ENCODE measurements at regions not wholly inside any gene's neighbourhood (a gene's known extent, or its start where the extent isn't known, plus 50 kb on each side); places are given as distances from the start of the nearest gene placed in this dataset.
A peak's percentile ranks its signal among the peaks of the same experiment; 100 is the strongest.

DNA sequence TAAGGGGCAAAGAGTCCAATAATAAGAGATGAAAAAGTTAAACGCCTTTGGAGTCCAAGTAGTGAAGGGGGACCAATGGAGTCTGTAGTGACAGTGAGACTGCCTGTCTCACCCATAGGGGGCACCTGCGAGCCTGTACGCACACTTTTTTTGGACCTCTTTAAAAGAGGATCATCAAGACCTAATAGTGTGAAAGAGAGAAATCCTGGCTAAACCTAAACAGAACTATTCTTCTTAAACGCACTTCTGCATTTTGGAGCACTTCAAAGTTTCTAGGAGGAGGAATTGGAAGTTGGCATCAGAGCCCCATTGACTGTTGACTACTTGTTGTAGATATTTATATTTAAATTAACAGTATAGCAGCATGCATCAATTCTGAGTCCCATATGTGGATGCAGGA lies 636.1 kb upstream of the KLF4 start:
- TF ChIP-seq, protein P1, sequence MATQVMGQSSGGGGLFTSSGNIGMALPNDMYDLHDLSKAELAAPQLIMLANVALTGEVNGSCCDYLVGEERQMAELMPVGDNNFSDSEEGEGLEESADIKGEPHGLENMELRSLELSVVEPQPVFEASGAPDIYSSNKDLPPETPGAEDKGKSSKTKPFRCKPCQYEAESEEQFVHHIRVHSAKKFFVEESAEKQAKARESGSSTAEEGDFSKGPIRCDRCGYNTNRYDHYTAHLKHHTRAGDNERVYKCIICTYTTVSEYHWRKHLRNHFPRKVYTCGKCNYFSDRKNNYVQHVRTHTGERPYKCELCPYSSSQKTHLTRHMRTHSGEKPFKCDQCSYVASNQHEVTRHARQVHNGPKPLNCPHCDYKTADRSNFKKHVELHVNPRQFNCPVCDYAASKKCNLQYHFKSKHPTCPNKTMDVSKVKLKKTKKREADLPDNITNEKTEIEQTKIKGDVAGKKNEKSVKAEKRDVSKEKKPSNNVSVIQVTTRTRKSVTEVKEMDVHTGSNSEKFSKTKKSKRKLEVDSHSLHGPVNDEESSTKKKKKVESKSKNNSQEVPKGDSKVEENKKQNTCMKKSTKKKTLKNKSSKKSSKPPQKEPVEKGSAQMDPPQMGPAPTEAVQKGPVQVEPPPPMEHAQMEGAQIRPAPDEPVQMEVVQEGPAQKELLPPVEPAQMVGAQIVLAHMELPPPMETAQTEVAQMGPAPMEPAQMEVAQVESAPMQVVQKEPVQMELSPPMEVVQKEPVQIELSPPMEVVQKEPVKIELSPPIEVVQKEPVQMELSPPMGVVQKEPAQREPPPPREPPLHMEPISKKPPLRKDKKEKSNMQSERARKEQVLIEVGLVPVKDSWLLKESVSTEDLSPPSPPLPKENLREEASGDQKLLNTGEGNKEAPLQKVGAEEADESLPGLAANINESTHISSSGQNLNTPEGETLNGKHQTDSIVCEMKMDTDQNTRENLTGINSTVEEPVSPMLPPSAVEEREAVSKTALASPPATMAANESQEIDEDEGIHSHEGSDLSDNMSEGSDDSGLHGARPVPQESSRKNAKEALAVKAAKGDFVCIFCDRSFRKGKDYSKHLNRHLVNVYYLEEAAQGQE (IDR thresholded peaks at IDR 0.05; ENCODE audit: unreplicated experiment) = no peak
- TF ChIP-seq, protein P2, sequence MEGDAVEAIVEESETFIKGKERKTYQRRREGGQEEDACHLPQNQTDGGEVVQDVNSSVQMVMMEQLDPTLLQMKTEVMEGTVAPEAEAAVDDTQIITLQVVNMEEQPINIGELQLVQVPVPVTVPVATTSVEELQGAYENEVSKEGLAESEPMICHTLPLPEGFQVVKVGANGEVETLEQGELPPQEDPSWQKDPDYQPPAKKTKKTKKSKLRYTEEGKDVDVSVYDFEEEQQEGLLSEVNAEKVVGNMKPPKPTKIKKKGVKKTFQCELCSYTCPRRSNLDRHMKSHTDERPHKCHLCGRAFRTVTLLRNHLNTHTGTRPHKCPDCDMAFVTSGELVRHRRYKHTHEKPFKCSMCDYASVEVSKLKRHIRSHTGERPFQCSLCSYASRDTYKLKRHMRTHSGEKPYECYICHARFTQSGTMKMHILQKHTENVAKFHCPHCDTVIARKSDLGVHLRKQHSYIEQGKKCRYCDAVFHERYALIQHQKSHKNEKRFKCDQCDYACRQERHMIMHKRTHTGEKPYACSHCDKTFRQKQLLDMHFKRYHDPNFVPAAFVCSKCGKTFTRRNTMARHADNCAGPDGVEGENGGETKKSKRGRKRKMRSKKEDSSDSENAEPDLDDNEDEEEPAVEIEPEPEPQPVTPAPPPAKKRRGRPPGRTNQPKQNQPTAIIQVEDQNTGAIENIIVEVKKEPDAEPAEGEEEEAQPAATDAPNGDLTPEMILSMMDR (conservative IDR thresholded peaks at IDR 0.05; ENCODE audit: low read depth in 2 of 2) = peak; percentile 72 to 79
- TF ChIP-seq POLR2AphosphoS5 (IDR thresholded peaks at IDR 0.05; ENCODE audit: low read depth) = no peak
- no peak for TF ChIP-seq JUNB (IDR thresholded peaks at IDR 0.05; ENCODE audit: unreplicated experiment)
- no peak for TF ChIP-seq ZNF114 (CRISPR knock-in tag; IDR thresholded peaks at IDR 0.05)
- TF ChIP-seq EZH2 (IDR thresholded peaks at IDR 0.05; ENCODE audit: low read depth, unreplicated experiment) = no peak
- TF ChIP-seq EZH2phosphoT487 (IDR thresholded peaks at IDR 0.05; ENCODE audit: unreplicated experiment) = no peak

Measured in GM23338 (cell line).